ENCODE measurements at regions not wholly inside any gene's neighbourhood (a gene's known extent, or its start where the extent isn't known, plus 50 kb on each side); places are given as distances from the start of the nearest gene placed in this dataset.

- H3K4me1 Mint-ChIP-seq (ENCODE audit: low read depth): no peaks in the 10 kb centered on the region
Observed at GRCh38 chr5:57725658-57726504, 243.3 kb upstream of the ACTBL2 start.

GRCh38 chr5:57724836-57725235 is 242.2 kb upstream of the ACTBL2 start:
- Mint-ChIP-seq H3K27ac (no peak overlapping the region), H3K4me1 (ENCODE audit: low read depth) (no peaks in the 10 kb centered on the region), H3K9me3 (ENCODE audit: low read depth) (peaks cover 10% of the 10 kb centered on the region)

More at GRCh38 chr5:57725658-57726504, 243.3 kb upstream of the ACTBL2 start:
- TF ChIP-seq, protein P1, sequence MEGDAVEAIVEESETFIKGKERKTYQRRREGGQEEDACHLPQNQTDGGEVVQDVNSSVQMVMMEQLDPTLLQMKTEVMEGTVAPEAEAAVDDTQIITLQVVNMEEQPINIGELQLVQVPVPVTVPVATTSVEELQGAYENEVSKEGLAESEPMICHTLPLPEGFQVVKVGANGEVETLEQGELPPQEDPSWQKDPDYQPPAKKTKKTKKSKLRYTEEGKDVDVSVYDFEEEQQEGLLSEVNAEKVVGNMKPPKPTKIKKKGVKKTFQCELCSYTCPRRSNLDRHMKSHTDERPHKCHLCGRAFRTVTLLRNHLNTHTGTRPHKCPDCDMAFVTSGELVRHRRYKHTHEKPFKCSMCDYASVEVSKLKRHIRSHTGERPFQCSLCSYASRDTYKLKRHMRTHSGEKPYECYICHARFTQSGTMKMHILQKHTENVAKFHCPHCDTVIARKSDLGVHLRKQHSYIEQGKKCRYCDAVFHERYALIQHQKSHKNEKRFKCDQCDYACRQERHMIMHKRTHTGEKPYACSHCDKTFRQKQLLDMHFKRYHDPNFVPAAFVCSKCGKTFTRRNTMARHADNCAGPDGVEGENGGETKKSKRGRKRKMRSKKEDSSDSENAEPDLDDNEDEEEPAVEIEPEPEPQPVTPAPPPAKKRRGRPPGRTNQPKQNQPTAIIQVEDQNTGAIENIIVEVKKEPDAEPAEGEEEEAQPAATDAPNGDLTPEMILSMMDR (IDR thresholded peaks at IDR 0.05; ENCODE audit: unreplicated experiment): no peak
- Mint-ChIP-seq H3K9me3 (ENCODE audit: low read depth) (peaks cover 10% of the 10 kb centered on the region), H3K27ac (no peak overlapping the region), H3K4me3 (ENCODE audit: low read depth) (no peak overlapping the region), H3K27me3 (peaks cover 3% of the 10 kb centered on the region), H3K36me3 (ENCODE audit: insufficient read depth) (no peaks in the 10 kb centered on the region)
- no peak for DNase-seq (ENCODE audit: low spot score, unreplicated experiment)

GRCh38 chr5:57721226-57721625 is 238.6 kb upstream of the ACTBL2 start:
- no peak overlapping the region for H3K27ac Mint-ChIP-seq
- peaks cover 3% of the 10 kb centered on the region for H3K27me3 Mint-ChIP-seq

More at GRCh38 chr5:57724836-57725235, 242.2 kb upstream of the ACTBL2 start:
- TF ChIP-seq, protein P1 (IDR thresholded peaks at IDR 0.05; ENCODE audit: unreplicated experiment): no peak
- no peak for DNase-seq (ENCODE audit: low spot score, unreplicated experiment)
- H3K27me3 Mint-ChIP-seq: peaks cover 3% of the 10 kb centered on the region
- no peak overlapping the region for H3K4me3 Mint-ChIP-seq (ENCODE audit: low read depth)
- no peaks in the 10 kb centered on the region for H3K36me3 Mint-ChIP-seq (ENCODE audit: insufficient read depth)

DNA sequence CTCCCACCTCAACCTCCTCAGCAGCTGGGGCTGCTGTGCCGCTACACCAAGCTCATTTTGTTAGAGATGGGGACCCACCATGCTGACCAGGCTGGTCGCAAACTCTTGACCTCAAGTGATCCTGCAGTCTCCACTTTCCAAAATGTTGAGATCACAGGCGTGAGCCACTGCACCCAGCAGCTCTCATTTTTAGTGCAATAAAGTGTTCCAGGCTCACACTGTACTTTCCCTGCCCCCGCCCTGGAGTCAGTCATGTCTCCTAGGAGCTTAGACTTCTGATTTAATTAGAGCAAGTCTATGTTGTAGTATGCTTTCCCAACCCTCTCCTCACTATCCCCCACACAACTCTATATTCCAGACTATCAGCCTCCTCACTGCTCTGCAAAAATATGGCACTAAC is 238.0 kb upstream of the ACTBL2 start:
- H3K4me1 Mint-ChIP-seq (ENCODE audit: low read depth): no peaks in the 10 kb centered on the region
- no peak for DNase-seq (ENCODE audit: low spot score, unreplicated experiment)
- H3K4me3 Mint-ChIP-seq (ENCODE audit: low read depth): no peak overlapping the region
- TF ChIP-seq, protein P1 (IDR thresholded peaks at IDR 0.05; ENCODE audit: unreplicated experiment): no peak
- no peaks in the 10 kb centered on the region for H3K36me3 Mint-ChIP-seq (ENCODE audit: insufficient read depth)
- H3K27me3 Mint-ChIP-seq: peaks cover 3% of the 10 kb centered on the region
- no peaks in the 10 kb centered on the region for H3K9me3 Mint-ChIP-seq (ENCODE audit: low read depth)
- no peak overlapping the region for H3K27ac Mint-ChIP-seq

More at GRCh38 chr5:57721226-57721625, 238.6 kb upstream of the ACTBL2 start:
- TF ChIP-seq, protein P1 (IDR thresholded peaks at IDR 0.05; ENCODE audit: unreplicated experiment): no peak
- H3K4me3 Mint-ChIP-seq (ENCODE audit: low read depth): no peak overlapping the region
- no peaks in the 10 kb centered on the region for H3K4me1 Mint-ChIP-seq (ENCODE audit: low read depth)
- no peaks in the 10 kb centered on the region for H3K36me3 Mint-ChIP-seq (ENCODE audit: insufficient read depth)
- H3K9me3 Mint-ChIP-seq (ENCODE audit: low read depth): no peaks in the 10 kb centered on the region
- DNase-seq (ENCODE audit: low spot score, unreplicated experiment): no peak

- H3K4me3 Mint-ChIP-seq (ENCODE audit: low read depth): no peak overlapping the region
- DNase-seq (ENCODE audit: low spot score, unreplicated experiment): no peak
Observed at GRCh38 chr5:57719216-57719615, 236.6 kb upstream of the ACTBL2 start.

More at GRCh38 chr5:57719216-57719615, 236.6 kb upstream of the ACTBL2 start:
- Mint-ChIP-seq H3K27ac (no peak overlapping the region), H3K27me3 (peaks cover 3% of the 10 kb centered on the region), H3K36me3 (ENCODE audit: insufficient read depth) (no peaks in the 10 kb centered on the region), H3K4me1 (ENCODE audit: low read depth) (no peaks in the 10 kb centered on the region), H3K9me3 (ENCODE audit: low read depth) (peaks cover under 1% of the 10 kb centered on the region)
- TF ChIP-seq, protein P1 (IDR thresholded peaks at IDR 0.05; ENCODE audit: unreplicated experiment): no peak
